NCI-H226 (cell line): ENCODE measurements at regions not wholly inside any gene's neighbourhood (a gene's known extent, or its start where the extent isn't known, plus 50 kb on each side); places are given as distances from the start of the nearest gene placed in this dataset.

Experiments used
- DNase-seq: peaks from one replicate; pipeline ENCODE4 v3.0.0-alpha.2; 2015

- no peak for DNase-seq
Observed at GRCh38 chr2:20541294-20541640, 94.4 kb downstream of the RHOB start.

- DNase-seq = no peak
Observed at GRCh38 chr2:20541651-20542050, 94.8 kb downstream of the RHOB start.

GRCh38 chr2:20542269-20542668, 95.4 kb downstream of the RHOB start:
- DNase-seq = no peak

GRCh38 chr2:20542746-20543468, 96.0 kb downstream of the RHOB start:
- no peak for DNase-seq

GRCh38 chr2:20543469-20544152, 96.7 kb downstream of the RHOB start:
- DNase-seq = no peak

GRCh38 chr2:20544153-20544747, 97.4 kb downstream of the RHOB start:
- no peak for DNase-seq

GRCh38 chr2:20549144-20549543, 101.8 kb downstream of the HS1BP3 start:
- DNase-seq = no peak

- DNase-seq = no peak
Observed at GRCh38 chr2:20549691-20550348, 101.1 kb downstream of the HS1BP3 start.

GRCh38 chr2:20551260-20551944, 99.5 kb downstream of the HS1BP3 start:
- no peak for DNase-seq

GRCh38 chr2:20551945-20552328, 99.0 kb downstream of the HS1BP3 start:
- no peak for DNase-seq

GRCh38 chr2:20552847-20553246, 98.1 kb downstream of the HS1BP3 start:
- no peak for DNase-seq

- no peak for DNase-seq
Observed at GRCh38 chr2:20553580-20553979, 97.3 kb downstream of the HS1BP3 start.

GRCh38 chr2:20555954-20556353, 94.9 kb downstream of the HS1BP3 start:
- DNase-seq = no peak

GRCh38 chr2:20556756-20557155, 94.1 kb downstream of the HS1BP3 start:
- DNase-seq = no peak

- DNase-seq = no peak
Observed at GRCh38 chr2:20557226-20557625, 93.7 kb downstream of the HS1BP3 start.

GRCh38 chr2:20557635-20558034, 93.3 kb downstream of the HS1BP3 start:
- DNase-seq = no peak

GRCh38 chr2:20558391-20559150, 92.3 kb downstream of the HS1BP3 start:
- no peak for DNase-seq

- DNase-seq = no peak
Observed at GRCh38 chr2:20559277-20559676, 91.6 kb downstream of the HS1BP3 start.

GRCh38 chr2:20560011-20560410, 90.9 kb downstream of the HS1BP3 start:
- no peak for DNase-seq

GRCh38 chr2:20560891-20561636, 89.8 kb downstream of the HS1BP3 start:
- DNase-seq = no peak

GRCh38 chr2:20561637-20562454, 89.1 kb downstream of the HS1BP3 start:
- peak; percentile 64 for DNase-seq
